Esophagus mucosa (tissue), 1 donor: ENCODE measurements at regions not wholly inside any gene's neighbourhood (a gene's known extent, or its start where the extent isn't known, plus 50 kb on each side); places are given as distances from the start of the nearest gene placed in this dataset.
"Not testable (repeated sequence)": the region's sequence is repeated elsewhere in the genome, so short reads cannot be mapped to it uniquely, and the experiment has no call there.

Source experiments
- ATAC-seq: fragments of 200-7000 bp; cut with Tn5 transposase; one replicate; pipeline ENCODE4 v1.9.1; 2020
- donor health status: DM: yes; HTN: yes; CAD: no.

GRCh38 chr6:28769626-28770402 is 154.0 kb downstream of the TRIM27 start:
- no peak for ATAC-seq

GRCh38 chr6:28770732-28771131 is 153.1 kb downstream of the TRIM27 start:
- ATAC-seq: no peak

GRCh38 chr6:28771401-28772267 is 152.2 kb downstream of the TRIM27 start:
- no peak for ATAC-seq

- ATAC-seq: no peak
These were observed 151.1 kb downstream of the TRIM27 start for GRCh38 chr6:28772480-28773381.

GRCh38 chr6:28774292-28775051 is 149.3 kb downstream of the TRIM27 start:
- no peak for ATAC-seq

- ATAC-seq: no peak
These were observed 148.8 kb downstream of the TRIM27 start for GRCh38 chr6:28775052-28775376.

GRCh38 chr6:28775405-28776129 is 148.2 kb downstream of the TRIM27 start:
- no peak for ATAC-seq

- no peak for ATAC-seq
These were observed 147.3 kb downstream of the TRIM27 start for GRCh38 chr6:28776269-28777146.

GRCh38 chr6:28777147-28777461 is 146.7 kb downstream of the TRIM27 start:
- ATAC-seq: no peak

GRCh38 chr6:28782113-28782673 is 141.6 kb downstream of the TRIM27 start:
- ATAC-seq: no peak

GRCh38 chr6:28785962-28786679 is 137.7 kb downstream of the TRIM27 start:
- no peak for ATAC-seq

- no peak for ATAC-seq
These were observed 134.2 kb downstream of the TRIM27 start for GRCh38 chr6:28789553-28790083.

GRCh38 chr6:28791002-28791383 is 132.8 kb downstream of the TRIM27 start:
- ATAC-seq: no peak

GRCh38 chr6:28794175-28795002 is 129.4 kb downstream of the TRIM27 start:
- no peak for ATAC-seq

- ATAC-seq: not testable (repeated sequence)
These were observed 123.1 kb downstream of the TRIM27 start for GRCh38 chr6:28800647-28801046.

- peak; percentile 42 for ATAC-seq
These were observed 121.1 kb downstream of the TRIM27 start for GRCh38 chr6:28802417-28803336.

- ATAC-seq: no peak
These were observed 120.5 kb downstream of the TRIM27 start for GRCh38 chr6:28803337-28803709.
